Uterus (tissue), 2 donors: ENCODE measurements at regions not wholly inside any gene's neighbourhood (a gene's known extent, or its start where the extent isn't known, plus 50 kb on each side); places are given as distances from the start of the nearest gene placed in this dataset.
"Not testable (repeated sequence)": the region's sequence is repeated elsewhere in the genome, so short reads cannot be mapped to it uniquely, and the experiment has no call there.

Experiments used
- POLR2A ChIP-seq, 2 donors: fragments of 450-650 bp; IDR thresholded peaks; one replicate each; pipeline ENCODE4 v1.6.1; 2016; ENCODE audit warnings: antibody characterized with exemption in 2 of 2, mild to moderate bottlenecking in 1 of 2, moderate library complexity in 1 of 2
- TF ChIP-seq, protein P1 (sequence below), 4 experiments: fragments of 200-600 bp in 2 of 4; fragments of 450-650 bp in 2 of 4; sonication (generic) in 2 of 4; IDR thresholded peaks; one replicate each; pipeline ENCODE4 v1.5.1; 2016 to 2019; ENCODE audit warnings: antibody characterized with exemption in 4 of 4, mild to moderate bottlenecking in 2 of 4, moderate library complexity in 1 of 4

DNA sequence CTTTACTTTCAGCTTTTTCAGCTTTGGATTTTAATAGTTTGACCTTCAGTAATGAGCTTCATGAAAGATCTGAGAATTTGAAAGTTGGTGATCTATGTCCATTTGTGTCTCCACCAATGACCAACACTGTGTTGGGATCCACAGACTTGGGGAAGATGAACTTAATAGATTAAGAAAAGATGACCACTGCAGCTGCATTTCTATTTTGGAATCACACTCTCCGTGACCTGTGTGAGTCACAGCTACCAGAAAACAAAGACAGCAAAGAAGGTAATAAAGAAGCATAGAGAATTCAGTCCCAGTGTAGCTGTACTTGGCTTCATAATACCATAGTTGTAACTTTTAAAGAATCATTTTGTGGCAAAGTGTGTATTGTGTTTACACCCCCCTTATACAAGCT is 51.4 kb upstream of the PARP4 start:
- TF ChIP-seq, protein P1, sequence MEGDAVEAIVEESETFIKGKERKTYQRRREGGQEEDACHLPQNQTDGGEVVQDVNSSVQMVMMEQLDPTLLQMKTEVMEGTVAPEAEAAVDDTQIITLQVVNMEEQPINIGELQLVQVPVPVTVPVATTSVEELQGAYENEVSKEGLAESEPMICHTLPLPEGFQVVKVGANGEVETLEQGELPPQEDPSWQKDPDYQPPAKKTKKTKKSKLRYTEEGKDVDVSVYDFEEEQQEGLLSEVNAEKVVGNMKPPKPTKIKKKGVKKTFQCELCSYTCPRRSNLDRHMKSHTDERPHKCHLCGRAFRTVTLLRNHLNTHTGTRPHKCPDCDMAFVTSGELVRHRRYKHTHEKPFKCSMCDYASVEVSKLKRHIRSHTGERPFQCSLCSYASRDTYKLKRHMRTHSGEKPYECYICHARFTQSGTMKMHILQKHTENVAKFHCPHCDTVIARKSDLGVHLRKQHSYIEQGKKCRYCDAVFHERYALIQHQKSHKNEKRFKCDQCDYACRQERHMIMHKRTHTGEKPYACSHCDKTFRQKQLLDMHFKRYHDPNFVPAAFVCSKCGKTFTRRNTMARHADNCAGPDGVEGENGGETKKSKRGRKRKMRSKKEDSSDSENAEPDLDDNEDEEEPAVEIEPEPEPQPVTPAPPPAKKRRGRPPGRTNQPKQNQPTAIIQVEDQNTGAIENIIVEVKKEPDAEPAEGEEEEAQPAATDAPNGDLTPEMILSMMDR (IDR thresholded peaks at IDR 0.05), result not testable (repeated sequence)
- TF ChIP-seq POLR2A (IDR thresholded peaks at IDR 0.05), result not testable (repeated sequence)
